Keratinocyte (primary cell): ENCODE measurements at regions not wholly inside any gene's neighbourhood (a gene's known extent, or its start where the extent isn't known, plus 50 kb on each side); places are given as distances from the start of the nearest gene placed in this dataset.

Experiments
- DNase-seq: peaks from one replicate; pipeline ENCODE4 v3.0.0-alpha.2; 2011; ENCODE audit warnings: low read depth, missing footprints, low spot score
- FAIRE-seq: peaks from 2 replicates; lab custom pipeline; 2011; peaks lifted over from hg19 to GRCh38; lab: Jason Lieb, UNC
- H2AFZ ChIP-seq: 2 replicates; pipeline ENCODE4 v1.6.0; 2012; ENCODE audit warnings: low read length, control low read depth, inconsistent platforms; ENCODE audit not compliant: control insufficient read depth
- H3K27ac ChIP-seq: 2 replicates; pipeline ENCODE4 v1.5.1; 2011; ENCODE audit warnings: low read length; ENCODE audit not compliant: control insufficient read depth, insufficient read depth
- H3K27me3 ChIP-seq: 3 replicates; pipeline ENCODE4 v1.6.0; 2011; ENCODE audit warnings: low read length; ENCODE audit not compliant: control insufficient read depth, insufficient read depth; ENCODE audit errors: extremely low read depth
- H3K36me3 ChIP-seq, 2 experiments: 2 replicates in 1 of 2; 3 replicates in 1 of 2; pipeline ENCODE4 v1.5.1; 2011; ENCODE audit warnings: low read length in 2 of 2, mild to moderate bottlenecking in 1 of 2; ENCODE audit not compliant: control insufficient read depth in 2 of 2, insufficient read depth in 2 of 2; ENCODE audit errors: extremely low read depth in 1 of 2
- H3K4me1 ChIP-seq: 3 replicates; pipeline ENCODE4 v1.5.1; 2011; ENCODE audit warnings: low read length; ENCODE audit not compliant: control insufficient read depth, insufficient read depth; ENCODE audit errors: extremely low read depth
- H3K4me2 ChIP-seq: 3 replicates; pipeline ENCODE4 v1.6.0; 2011; ENCODE audit warnings: low read depth, low read length; ENCODE audit not compliant: control insufficient read depth, insufficient read depth; ENCODE audit errors: extremely low read depth
- H3K4me3 ChIP-seq, 3 experiments: fragments of 200-600 bp in 1 of 3; sonication (generic) in 1 of 3; 2 replicates in 2 of 3; 3 replicates in 1 of 3; pipeline ENCODE4 v1.5.1; 2011 to 2016; ENCODE audit warnings: low read length in 3 of 3, mild to moderate bottlenecking in 3 of 3, control low read depth in 2 of 3, inconsistent platforms in 1 of 3, low read depth in 1 of 3, mixed read lengths in 1 of 3, mixed run types in 1 of 3, moderate library complexity in 1 of 3; ENCODE audit not compliant: control insufficient read depth in 2 of 3, insufficient read depth in 2 of 3; ENCODE audit errors: extremely low read depth in 1 of 3
- H3K79me2 ChIP-seq: 2 replicates; pipeline ENCODE4 v1.6.0; 2012; ENCODE audit warnings: low read length; ENCODE audit not compliant: control insufficient read depth, insufficient read depth
- H3K9ac ChIP-seq: 3 replicates; pipeline ENCODE4 v1.6.0; 2011; ENCODE audit warnings: low read length; ENCODE audit not compliant: control insufficient read depth, insufficient read depth; ENCODE audit errors: extremely low read depth
- H3K9me1 ChIP-seq: 3 replicates; pipeline ENCODE4 v1.6.0; 2011; ENCODE audit warnings: low read length; ENCODE audit not compliant: control insufficient read depth, insufficient read depth; ENCODE audit errors: extremely low read depth
- H3K9me3 ChIP-seq: 2 replicates; pipeline ENCODE4 v1.5.1; 2012; ENCODE audit warnings: low read depth, low read length; ENCODE audit not compliant: control insufficient read depth
- H4K20me1 ChIP-seq: 3 replicates; pipeline ENCODE4 v1.6.0; 2011; ENCODE audit warnings: low read length; ENCODE audit not compliant: control insufficient read depth, insufficient read depth; ENCODE audit errors: extremely low read depth
- EZH2 ChIP-seq: IDR thresholded peaks from one replicate; pipeline ENCODE4 v1.6.1; 2012; ENCODE audit warnings: inconsistent platforms, mild to moderate bottlenecking, low read length, moderate library complexity
- dilution Hi-C: fragments of 300-500 bp; cut with MboI; formaldehyde crosslinking; loops from one replicate; pipeline ENCODE4 v1.7.0; 2020; ENCODE audit warnings: low sequenced_read_pairs; ENCODE audit not compliant: extremely low pct_ligation_motif_present
- TF ChIP-seq, protein P1 (sequence below), 3 experiments: IDR thresholded peaks in 1 of 3; conservative IDR thresholded peaks in 1 of 3; optimal IDR thresholded peaks in 1 of 3; 2 replicates in 2 of 3; 3 replicates in 1 of 3; pipeline versions ENCODE3 to v1.5.1; 2011; ENCODE audit warnings: low read length in 3 of 3, mild to moderate bottlenecking in 3 of 3, moderate library complexity in 2 of 3, control low read depth in 1 of 3, inconsistent platforms in 1 of 3; ENCODE audit not compliant: insufficient read depth in 2 of 3; ENCODE audit errors: extremely low read depth in 1 of 3

DNA sequence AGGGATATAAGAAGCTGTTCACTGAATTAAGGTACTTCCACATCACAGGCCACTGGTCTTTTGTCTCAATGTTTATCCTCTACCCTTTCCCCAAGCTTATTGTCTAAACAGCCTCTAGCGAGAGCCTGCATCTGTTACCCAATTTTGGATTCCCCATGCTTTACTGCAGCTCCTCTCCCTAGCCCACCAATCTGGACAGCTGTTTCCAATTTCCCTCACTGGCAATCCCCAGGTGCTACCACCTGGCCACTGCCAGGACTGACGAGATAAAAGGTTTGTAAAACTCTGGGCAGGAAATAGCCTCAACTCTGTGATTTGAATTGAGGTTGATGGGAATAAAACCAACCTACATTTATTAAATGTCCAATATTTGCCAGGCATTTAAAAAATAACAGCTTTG lies 58.0 kb upstream of the TEX9 start:
- no peak overlapping the region for H3K9ac ChIP-seq
- FAIRE-seq (no peak), DNase-seq (no peak)
- H3K27ac ChIP-seq = no peak overlapping the region
- H3K27me3 ChIP-seq = no peaks in the 10 kb centered on the region
- no peaks in the 10 kb centered on the region for H3K4me1 ChIP-seq
- no peaks in the 10 kb centered on the region for H4K20me1 ChIP-seq
- no peak overlapping the region for H2AFZ ChIP-seq
- H3K4me2 ChIP-seq = no peak overlapping the region
- no peak overlapping the region for H3K4me3 ChIP-seq
- no peaks in the 10 kb centered on the region for H3K9me1 ChIP-seq
- no peaks in the 10 kb centered on the region for H3K36me3 ChIP-seq
- H3K9me3 ChIP-seq = no peaks in the 10 kb centered on the region
- TF ChIP-seq, protein P1, sequence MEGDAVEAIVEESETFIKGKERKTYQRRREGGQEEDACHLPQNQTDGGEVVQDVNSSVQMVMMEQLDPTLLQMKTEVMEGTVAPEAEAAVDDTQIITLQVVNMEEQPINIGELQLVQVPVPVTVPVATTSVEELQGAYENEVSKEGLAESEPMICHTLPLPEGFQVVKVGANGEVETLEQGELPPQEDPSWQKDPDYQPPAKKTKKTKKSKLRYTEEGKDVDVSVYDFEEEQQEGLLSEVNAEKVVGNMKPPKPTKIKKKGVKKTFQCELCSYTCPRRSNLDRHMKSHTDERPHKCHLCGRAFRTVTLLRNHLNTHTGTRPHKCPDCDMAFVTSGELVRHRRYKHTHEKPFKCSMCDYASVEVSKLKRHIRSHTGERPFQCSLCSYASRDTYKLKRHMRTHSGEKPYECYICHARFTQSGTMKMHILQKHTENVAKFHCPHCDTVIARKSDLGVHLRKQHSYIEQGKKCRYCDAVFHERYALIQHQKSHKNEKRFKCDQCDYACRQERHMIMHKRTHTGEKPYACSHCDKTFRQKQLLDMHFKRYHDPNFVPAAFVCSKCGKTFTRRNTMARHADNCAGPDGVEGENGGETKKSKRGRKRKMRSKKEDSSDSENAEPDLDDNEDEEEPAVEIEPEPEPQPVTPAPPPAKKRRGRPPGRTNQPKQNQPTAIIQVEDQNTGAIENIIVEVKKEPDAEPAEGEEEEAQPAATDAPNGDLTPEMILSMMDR (optimal IDR thresholded peaks at IDR 0.05 in 1 of 3, IDR thresholded peaks at IDR 0.05 in 1 of 3, conservative IDR thresholded peaks at IDR 0.05 in 1 of 3; ENCODE audit: extremely low read depth in 1 of 3, insufficient read depth in 2 of 3, low read length in 3 of 3) = no peak
- no peaks in the 10 kb centered on the region for H3K79me2 ChIP-seq
- dilution Hi-C loops = no loop called here

DNA sequence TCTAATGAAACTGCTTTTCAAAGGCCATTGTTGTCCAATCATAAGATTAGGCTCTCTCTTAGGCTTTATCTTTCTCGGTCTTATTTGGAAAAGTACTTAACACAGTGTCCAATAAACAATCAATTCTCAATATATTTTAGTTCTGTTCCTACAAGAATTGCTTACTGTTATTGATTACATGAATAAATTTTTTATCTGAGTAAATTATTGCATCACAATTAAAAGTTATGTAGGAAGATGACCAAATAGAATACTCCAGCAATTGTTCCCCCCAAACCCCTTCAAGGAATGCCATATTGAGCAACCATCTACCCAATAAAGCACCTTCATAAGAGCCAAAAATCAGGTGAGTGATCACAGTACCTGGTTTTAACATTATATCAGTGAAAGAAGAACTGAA lies 55.0 kb upstream of the RFX7 start:
- Histone ChIP-seq H3K4me2 (no peak overlapping the region), H3K27me3 (no peaks in the 10 kb centered on the region), H3K36me3 (no peaks in the 10 kb centered on the region), H3K4me1 (no peaks in the 10 kb centered on the region), H3K9me3 (no peaks in the 10 kb centered on the region), H2AFZ (no peak overlapping the region), H4K20me1 (no peaks in the 10 kb centered on the region), H3K79me2 (no peaks in the 10 kb centered on the region), H3K9me1 (no peaks in the 10 kb centered on the region), H3K4me3 (no peak overlapping the region), H3K27ac (no peak overlapping the region), H3K9ac (no peak overlapping the region)
- TF ChIP-seq, protein P1 (optimal IDR thresholded peaks at IDR 0.05 in 1 of 3, IDR thresholded peaks at IDR 0.05 in 1 of 3, conservative IDR thresholded peaks at IDR 0.05 in 1 of 3; ENCODE audit: extremely low read depth in 1 of 3, insufficient read depth in 2 of 3, low read length in 3 of 3) = no peak
- TF ChIP-seq EZH2 = no peak
- dilution Hi-C loops = no loop called here
- DNase-seq (no peak), FAIRE-seq (no peak)
